GM23338 (cell line): ENCODE measurements at regions not wholly inside any gene's neighbourhood (a gene's known extent, or its start where the extent isn't known, plus 50 kb on each side); places are given as distances from the start of the nearest gene placed in this dataset.

ENCODE experiments used
- ATAC-seq: fragments of 200-7000 bp; cut with Tn5 transposase; 3 replicates; pipeline ENCODE4 v1.9.1; 2020
- DNase-seq: peaks from one replicate; pipeline ENCODE4 v3.0.0-alpha.2; 2015; ENCODE audit warnings: low spot score
- H2AFZ ChIP-seq: fragments of 200-600 bp; sonication (generic); 2 replicates; pipeline ENCODE4 v1.8.0; 2016; ENCODE audit warnings: antibody characterized with exemption, mild to moderate bottlenecking, moderate library complexity
- H3F3A ChIP-seq: fragments of 200-600 bp; sonication (generic); replicated peaks from 2 replicates; pipeline ENCODE4 v1.8.0; 2017; ENCODE audit warnings: antibody characterized with exemption, mixed run types, low read depth
- H3K27ac ChIP-seq: fragments of 200-600 bp; sonication (generic); 2 replicates; pipeline ENCODE4 v1.6.1; 2016; ENCODE audit warnings: low read depth
- H3K27me3 ChIP-seq: fragments of 200-600 bp; sonication (generic); 2 replicates; pipeline ENCODE4 v1.8.0; 2016; ENCODE audit warnings: mild to moderate bottlenecking, mixed run types, moderate library complexity; ENCODE audit not compliant: insufficient read depth
- H3K36me3 ChIP-seq: fragments of 200-600 bp; sonication (generic); 2 replicates; pipeline ENCODE4 v1.8.0; 2016; ENCODE audit warnings: mild to moderate bottlenecking; ENCODE audit not compliant: insufficient read depth
- H3K4me1 ChIP-seq: fragments of 200-600 bp; sonication (generic); 2 replicates; pipeline ENCODE4 v1.8.0; 2016; ENCODE audit warnings: mild to moderate bottlenecking, moderate library complexity; ENCODE audit not compliant: insufficient read depth
- H3K4me2 ChIP-seq: fragments of 200-600 bp; sonication (generic); 2 replicates; pipeline ENCODE4 v1.7.1; 2017; ENCODE audit warnings: mixed run types
- H3K4me3 ChIP-seq: fragments of 200-600 bp; sonication (generic); 2 replicates; pipeline ENCODE4 v1.6.1; 2016; ENCODE audit warnings: mixed run types
- H3K79me2 ChIP-seq: fragments of 200-600 bp; sonication (generic); replicated peaks from 2 replicates; pipeline ENCODE4 v1.8.0; 2017; ENCODE audit warnings: mild to moderate bottlenecking; ENCODE audit not compliant: insufficient read depth
- H3K9me2 ChIP-seq: fragments of 200-600 bp; sonication (generic); 2 replicates; pipeline ENCODE4 v1.8.0; 2017; ENCODE audit not compliant: insufficient read depth
- H4K20me1 ChIP-seq: fragments of 200-600 bp; sonication (generic); replicated peaks from 2 replicates; pipeline ENCODE4 v1.8.0; 2017; ENCODE audit warnings: mild to moderate bottlenecking; ENCODE audit not compliant: insufficient read depth
- H3K27ac Mint-ChIP-seq: 2 replicates; pipeline ENCODE4 v1.8.0; 2020; ENCODE audit warnings: inconsistent platforms, mild to moderate bottlenecking, moderate library complexity, mixed read lengths
- H3K27me3 Mint-ChIP-seq: 3 replicates; pipeline ENCODE4 v1.8.0; 2022; ENCODE audit warnings: low read depth, mild to moderate bottlenecking, moderate library complexity, mixed read lengths, inconsistent platforms; ENCODE audit not compliant: insufficient read depth, poor library complexity
- H3K36me3 Mint-ChIP-seq: 3 replicates; pipeline ENCODE4 v1.8.0; 2021; ENCODE audit warnings: low read depth, mild to moderate bottlenecking, inconsistent platforms, moderate library complexity, mixed read lengths
- H3K4me1 Mint-ChIP-seq: 3 replicates; pipeline ENCODE4 v1.8.0; 2020; ENCODE audit warnings: mild to moderate bottlenecking, inconsistent platforms, mixed read lengths
- H3K4me3 Mint-ChIP-seq: 3 replicates; pipeline ENCODE4 v1.8.0; 2021; ENCODE audit warnings: moderate library complexity, mild to moderate bottlenecking, inconsistent platforms, mixed read lengths
- H3K9me3 Mint-ChIP-seq: 3 replicates; pipeline ENCODE4 v1.8.0; 2020; ENCODE audit warnings: moderate library complexity, mild to moderate bottlenecking, inconsistent platforms, mixed read lengths
- CREB1 ChIP-seq: fragments of 250-450 bp; sonication (Bioruptor Pico); IDR thresholded peaks from 2 replicates; pipeline ENCODE4 v1.5.0; 2020; ENCODE audit warnings: low read depth, mild to moderate bottlenecking, moderate library complexity
- CTCF ChIP-seq, 2 experiments: fragments of 200-600 bp in 1 of 2; sonication (generic) in 1 of 2; conservative IDR thresholded peaks; 2 replicates each; pipeline versions ENCODE4 v1.5.1 to v1.6.1; 2016 to 2017; ENCODE audit warnings: antibody characterized with exemption in 2 of 2, low read depth in 2 of 2, mild to moderate bottlenecking in 2 of 2, moderate library complexity in 1 of 2
- ETS1 ChIP-seq: IDR thresholded peaks from 2 replicates; pipeline ENCODE4 v1.6.1; 2016; ENCODE audit warnings: antibody characterized with exemption
- EZH2 ChIP-seq: fragments of 200-600 bp; sonication (generic); IDR thresholded peaks from one replicate; pipeline ENCODE4 v1.8.0; 2017; ENCODE audit warnings: antibody characterized with exemption, mild to moderate bottlenecking, low read depth; ENCODE audit not compliant: unreplicated experiment
- EZH2phosphoT487 ChIP-seq: fragments of 200-600 bp; sonication (generic); IDR thresholded peaks from one replicate; pipeline ENCODE4 v1.8.1; 2018; ENCODE audit warnings: antibody characterized with exemption; ENCODE audit not compliant: unreplicated experiment
- JUNB ChIP-seq: IDR thresholded peaks from one replicate; pipeline ENCODE4 v1.6.1; 2016; ENCODE audit warnings: antibody characterized with exemption; ENCODE audit not compliant: unreplicated experiment
- NANOG ChIP-seq: IDR thresholded peaks from 2 replicates; pipeline ENCODE4 v1.6.1; 2016; ENCODE audit warnings: antibody characterized with exemption, borderline replicate concordance
- POLR2AphosphoS5 ChIP-seq: IDR thresholded peaks from 2 replicates; pipeline ENCODE4 v1.6.1; 2016; ENCODE audit warnings: antibody characterized with exemption, low read depth
- REST ChIP-seq: IDR thresholded peaks from one replicate; pipeline ENCODE4 v1.6.1; 2018; ENCODE audit warnings: antibody characterized with exemption; ENCODE audit not compliant: unreplicated experiment
- STAT1 ChIP-seq: IDR thresholded peaks from one replicate; pipeline ENCODE4 v1.6.1; 2016; ENCODE audit warnings: antibody characterized with exemption; ENCODE audit not compliant: unreplicated experiment
- ZNF114 ChIP-seq: fragments of 250-450 bp; sonication (Bioruptor Pico); IDR thresholded peaks from 2 replicates; pipeline ENCODE4 v1.5.0; 2020; ENCODE audit warnings: mild to moderate bottlenecking, moderate library complexity
- ZNF331 ChIP-seq: fragments of 250-450 bp; sonication (Bioruptor Pico); IDR thresholded peaks from 2 replicates; pipeline ENCODE4 v1.5.0; 2020; ENCODE audit warnings: low read depth, mild to moderate bottlenecking, moderate library complexity
- ZNF462 ChIP-seq: fragments of 250-450 bp; sonication (Bioruptor Pico); IDR thresholded peaks from 2 replicates; pipeline ENCODE4 v1.5.0; 2020; ENCODE audit warnings: mild to moderate bottlenecking, moderate library complexity

GRCh38 chr4:129384974-129385373 lies 289.0 kb downstream of the C4orf33 start:
- Mint-ChIP-seq H3K36me3 (no peaks in the 10 kb centered on the region), H3K4me3 (no peak overlapping the region), H3K9me3 (no peaks in the 10 kb centered on the region), H3K27ac (no peak overlapping the region; the same call in 1 of the 2 replicates), H3K4me1 (no peaks in the 10 kb centered on the region), H3K27me3 (peaks cover 2% of the 10 kb centered on the region)
- Histone ChIP-seq H3K4me3 (no peak overlapping the region), H3K36me3 (no peaks in the 10 kb centered on the region), H3K4me1 (no peaks in the 10 kb centered on the region), H3K79me2 (no peaks in the 10 kb centered on the region), H3K9me2 (peaks cover 19% of the 10 kb centered on the region), H4K20me1 (no peaks in the 10 kb centered on the region), H2AFZ (no peak overlapping the region), H3K27ac (no peak overlapping the region), H3K4me2 (no peak overlapping the region), H3K27me3 (no peaks in the 10 kb centered on the region), H3F3A (no peaks in the 10 kb centered on the region)
- TF ChIP-seq NANOG (no peak), POLR2AphosphoS5 (no peak), STAT1 (no peak), JUNB (no peak), ZNF462 (CRISPR knock-in tag) (no peak), EZH2phosphoT487 (no peak), CREB1 (no peak), EZH2 (no peak), ETS1 (no peak), ZNF114 (CRISPR knock-in tag) (no peak), ZNF331 (CRISPR knock-in tag) (no peak), CTCF (conservative IDR thresholded peaks at IDR 0.05; ENCODE audit: low read depth in 2 of 2) (no peak), REST (no peak)
- no peak for ATAC-seq
- no peak for DNase-seq
